NCI-H345 treated with DMSO at 0.1 percent for 48 hours (cell line): ENCODE measurements at regions not wholly inside any gene's neighbourhood (a gene's known extent, or its start where the extent isn't known, plus 50 kb on each side); places are given as distances from the start of the nearest gene placed in this dataset.

ENCODE experiments used
- DNase-seq: peaks from one replicate; lab custom pipeline; 2025; ENCODE audit not compliant: unreplicated experiment; lab: John Stamatoyannopoulos, UW

DNA sequence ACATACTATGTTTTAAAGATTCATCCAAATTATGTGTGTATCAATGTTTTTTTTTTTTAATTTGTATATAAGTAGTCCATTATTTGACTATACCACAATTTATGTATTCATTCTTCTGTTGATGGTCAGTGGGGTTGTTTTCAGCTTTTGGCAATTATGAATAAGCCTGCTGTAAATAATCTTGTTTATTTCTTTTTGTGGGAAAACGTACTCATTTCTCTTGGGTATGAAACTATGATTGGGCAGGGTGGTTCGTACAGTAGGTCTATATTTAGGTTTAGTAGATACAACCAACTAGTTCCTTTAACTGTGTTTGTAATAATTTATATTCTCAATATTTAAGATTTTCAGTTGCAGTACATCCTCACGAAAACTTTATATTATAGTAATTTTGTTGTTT lies 329.2 kb downstream of the LPIN1 start:
- DNase-seq: no peak

DNA sequence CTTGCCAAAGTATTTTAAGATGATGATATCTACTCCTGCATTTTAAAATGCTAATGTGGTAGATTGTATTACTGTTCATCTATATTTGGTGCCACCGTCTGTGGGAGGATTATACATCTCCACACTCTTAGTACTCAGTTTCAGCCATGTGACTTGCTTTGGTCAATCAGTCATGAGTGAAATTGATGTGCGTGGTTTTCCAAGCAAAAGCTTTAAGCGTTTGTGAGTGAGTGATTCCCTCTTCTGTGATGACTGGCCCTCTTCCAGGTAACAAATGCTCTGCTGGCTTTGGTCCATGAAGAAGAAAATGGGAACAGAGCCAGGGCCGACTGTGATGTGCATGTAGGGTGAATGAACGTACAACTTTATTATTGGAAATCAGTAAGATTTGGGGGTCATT lies 330.4 kb downstream of the LPIN1 start:
- DNase-seq: peak; percentile 97

DNA sequence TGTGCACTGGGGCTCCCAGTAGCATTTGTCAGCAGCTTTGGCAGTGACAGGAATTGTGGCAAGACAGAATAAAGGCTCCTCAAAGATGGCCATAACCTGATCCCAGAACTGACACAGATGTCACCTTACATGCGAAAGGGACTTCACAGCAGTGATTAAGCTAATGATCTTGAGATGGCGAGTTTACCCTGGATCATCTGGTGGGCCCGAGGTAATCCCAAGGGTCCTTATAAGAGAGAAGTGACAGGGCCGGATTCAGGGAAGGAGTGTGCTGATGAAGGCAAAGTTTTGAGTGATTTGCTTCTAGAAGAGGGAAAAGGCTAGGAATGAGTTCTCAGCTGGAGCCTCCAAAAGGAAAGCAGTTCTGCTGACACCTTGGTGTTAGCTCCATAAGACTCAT lies 333.9 kb downstream of the LPIN1 start:
- no peak for DNase-seq

DNA sequence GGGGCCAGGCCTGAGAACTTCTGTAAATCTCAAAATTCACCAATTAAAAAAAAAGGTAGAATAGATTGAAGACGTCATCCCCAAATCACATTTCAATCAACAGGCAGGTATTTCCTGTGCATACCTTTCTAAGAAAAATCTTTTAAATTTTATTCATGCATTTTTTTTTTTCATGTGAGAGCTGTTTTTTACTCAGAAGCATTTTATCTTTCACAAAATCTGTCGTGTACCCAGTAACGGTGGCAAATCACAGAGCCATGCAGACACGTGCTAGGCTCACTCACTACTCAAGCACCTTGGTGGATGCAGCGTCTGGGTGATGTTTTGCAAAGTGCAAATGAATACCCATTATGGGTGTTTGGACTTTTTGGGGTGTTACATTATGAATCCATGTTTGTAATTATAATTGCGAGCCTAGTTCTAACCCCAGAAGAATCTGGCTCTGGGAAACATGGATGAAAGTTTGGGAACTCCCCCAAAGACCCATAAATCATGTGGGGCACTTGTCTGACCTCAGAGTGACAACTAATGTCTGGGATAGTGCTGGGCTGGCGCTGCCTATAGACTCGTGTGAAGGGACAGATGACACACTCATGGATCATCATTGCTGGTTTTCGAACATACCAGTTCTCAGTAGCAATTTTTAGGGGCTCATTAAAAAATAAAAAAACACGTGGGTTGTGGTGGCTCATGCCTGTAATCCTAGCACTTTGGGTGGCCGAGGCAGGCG lies 335.2 kb downstream of the LPIN1 start:
- DNase-seq: no peak

DNA sequence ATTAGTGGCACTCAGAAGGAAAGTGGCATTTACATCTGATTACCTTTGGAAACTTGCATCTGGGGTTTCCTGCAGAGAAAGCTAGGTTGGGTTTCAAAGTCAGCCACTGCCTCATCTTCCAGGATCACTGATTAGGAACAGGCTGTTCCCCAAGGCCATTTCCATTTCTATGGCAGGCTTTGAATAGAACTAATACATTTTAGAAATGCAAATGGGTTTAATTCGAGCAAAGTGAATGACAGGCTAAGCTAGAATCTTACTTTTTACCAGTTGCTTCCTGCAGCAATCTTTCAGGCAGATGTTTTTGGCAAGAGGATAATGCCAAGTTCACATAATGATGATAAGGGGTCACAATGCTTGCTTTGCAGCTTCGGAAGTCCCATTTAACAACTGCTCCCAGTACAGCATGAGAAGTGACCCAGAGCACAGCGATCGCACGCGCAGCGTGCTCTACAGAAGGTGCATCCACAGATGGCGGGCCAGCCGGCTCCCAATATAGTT lies 336.7 kb downstream of the LPIN1 start:
- no peak for DNase-seq

DNA sequence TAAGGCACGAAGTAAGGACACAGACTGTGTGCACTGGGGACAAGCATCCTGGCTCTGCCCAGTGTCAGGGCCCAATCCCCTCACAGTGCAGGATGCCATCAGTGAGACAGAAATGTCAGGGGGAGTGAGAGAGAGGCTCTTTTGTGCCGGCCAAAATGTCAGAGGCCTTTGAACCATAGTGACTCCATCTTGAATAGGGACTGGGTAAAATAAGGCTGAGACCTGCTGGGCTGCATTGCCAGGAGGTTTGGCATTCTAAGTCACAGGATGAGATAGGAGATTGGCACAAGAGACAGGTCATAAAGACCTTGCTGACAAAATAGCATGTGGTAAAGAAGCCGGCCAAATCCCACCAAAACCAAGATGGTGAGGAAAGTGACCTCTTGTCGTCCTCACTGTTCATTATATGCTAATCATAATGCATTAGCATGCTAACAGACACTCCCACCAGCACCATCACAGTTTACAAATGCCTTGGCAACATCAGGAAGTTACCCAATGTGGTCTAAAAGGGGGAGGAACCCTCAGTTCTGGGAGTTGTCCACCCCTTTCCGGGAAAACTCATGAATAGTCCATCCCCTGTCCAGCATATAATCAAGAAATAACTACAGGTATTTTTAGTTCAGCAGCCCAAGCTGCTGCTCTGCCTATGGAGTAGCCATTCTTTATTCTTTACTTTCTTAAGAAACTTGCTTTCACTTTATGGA lies 337.4 kb downstream of the LPIN1 start:
- no peak for DNase-seq

DNA sequence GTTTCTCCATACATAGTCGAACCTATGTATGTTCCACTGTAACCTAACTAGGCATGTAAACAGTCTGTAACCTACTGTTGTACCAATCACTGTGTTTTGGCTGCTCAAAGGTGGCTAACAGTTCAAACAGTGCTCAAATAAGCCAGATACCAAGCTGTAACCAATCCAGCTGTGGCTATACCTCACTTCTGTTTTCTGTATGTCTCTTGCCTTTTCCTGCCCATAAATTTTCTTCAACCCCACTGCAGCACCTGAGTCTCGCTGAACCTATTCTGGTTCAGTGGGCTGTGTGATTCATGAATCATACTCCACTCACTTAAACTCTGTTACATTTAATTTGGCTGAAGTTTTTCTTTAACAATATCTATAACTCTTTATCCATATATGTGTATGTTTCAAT lies 340.7 kb downstream of the LPIN1 start:
- no peak for DNase-seq

DNA sequence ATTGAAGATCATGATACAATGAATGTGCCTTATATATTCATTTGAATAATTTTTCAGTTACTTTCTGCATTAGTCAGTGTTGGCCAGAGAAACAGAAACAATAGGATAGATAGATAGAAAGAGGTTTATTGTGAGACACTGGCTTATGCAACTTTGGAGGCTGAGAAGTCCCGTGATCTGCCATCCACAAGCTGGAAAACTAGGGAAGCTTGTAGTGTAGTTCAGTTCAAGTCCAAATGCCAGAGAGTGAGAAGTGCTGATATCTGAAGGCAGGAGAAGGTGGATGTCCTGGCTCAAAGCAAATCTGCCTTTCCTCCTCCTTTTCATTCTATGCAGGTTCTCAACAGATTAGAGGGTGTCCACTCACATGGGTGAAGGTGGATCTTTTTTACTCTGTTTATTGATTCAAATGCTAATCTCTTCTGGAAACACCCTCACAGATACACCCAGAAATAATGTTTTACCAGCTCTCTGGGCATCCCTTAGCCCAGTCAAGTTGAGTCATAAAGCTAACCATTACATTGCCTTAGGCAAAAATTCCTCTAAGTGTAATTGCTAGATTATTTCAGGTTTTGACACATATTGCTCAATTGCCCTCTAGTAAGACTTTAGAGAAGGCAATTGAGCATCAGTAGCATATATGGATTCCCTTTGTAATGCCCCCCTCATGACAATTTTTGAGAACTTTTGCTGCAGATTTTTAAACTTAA lies 341.4 kb downstream of the LPIN1 start:
- DNase-seq: no peak

DNA sequence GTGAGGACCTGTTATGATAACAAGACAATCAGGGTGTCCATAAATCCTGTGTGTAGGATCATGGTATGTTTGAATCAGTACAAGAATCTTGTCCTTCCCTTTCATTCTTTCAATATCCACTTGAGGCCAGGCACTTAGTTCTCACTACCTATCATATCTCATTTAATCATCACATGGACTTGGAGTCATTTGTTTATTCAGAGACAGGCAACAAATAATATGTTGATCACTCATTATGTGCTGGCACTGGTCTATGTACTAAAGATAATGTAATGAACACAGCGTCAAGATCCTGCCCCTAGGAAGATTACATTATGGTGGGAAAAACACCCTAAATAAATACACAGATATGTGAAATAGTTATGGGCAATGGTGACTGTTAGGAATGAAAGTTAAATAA lies 342.6 kb downstream of the LPIN1 start:
- DNase-seq: no peak

DNA sequence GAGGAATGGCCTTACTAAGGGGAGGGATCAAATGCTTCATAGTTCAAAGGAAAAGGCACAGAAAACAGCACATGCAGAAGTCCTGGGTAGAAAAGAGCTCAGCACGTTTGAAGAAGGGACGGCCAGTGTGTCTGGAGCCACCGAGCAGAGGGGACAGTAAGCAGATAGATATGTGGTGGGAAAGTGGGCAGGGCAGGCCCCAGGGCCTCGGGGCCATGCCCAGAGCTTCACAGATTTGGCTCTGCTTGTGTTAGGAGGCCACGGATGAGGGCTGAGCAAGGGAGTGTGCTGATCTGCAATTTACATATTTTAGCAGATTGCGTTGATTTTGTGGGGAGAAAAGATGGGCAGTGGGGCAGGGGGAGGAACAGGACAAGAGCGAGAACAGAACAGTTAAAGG lies 343.1 kb downstream of the LPIN1 start:
- no peak for DNase-seq

DNA sequence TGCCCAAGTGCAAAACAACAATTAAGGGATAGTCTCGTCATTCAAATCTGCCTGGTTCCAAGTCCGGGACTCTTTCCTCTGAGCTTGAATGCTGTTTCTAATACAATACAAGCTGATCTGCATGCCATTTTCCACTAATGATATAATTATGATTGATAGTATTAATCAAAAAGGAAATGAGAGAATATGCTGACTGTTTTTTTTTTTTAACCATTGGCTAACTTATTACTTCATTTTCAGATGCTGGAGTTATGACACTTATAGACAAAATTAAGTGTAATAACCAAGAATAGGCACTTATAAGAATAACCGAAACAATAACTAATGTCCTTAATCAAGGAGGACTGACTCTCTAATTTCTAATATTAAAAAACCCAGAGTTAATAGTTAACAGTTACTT lies 343.6 kb downstream of the LPIN1 start:
- DNase-seq: no peak

DNA sequence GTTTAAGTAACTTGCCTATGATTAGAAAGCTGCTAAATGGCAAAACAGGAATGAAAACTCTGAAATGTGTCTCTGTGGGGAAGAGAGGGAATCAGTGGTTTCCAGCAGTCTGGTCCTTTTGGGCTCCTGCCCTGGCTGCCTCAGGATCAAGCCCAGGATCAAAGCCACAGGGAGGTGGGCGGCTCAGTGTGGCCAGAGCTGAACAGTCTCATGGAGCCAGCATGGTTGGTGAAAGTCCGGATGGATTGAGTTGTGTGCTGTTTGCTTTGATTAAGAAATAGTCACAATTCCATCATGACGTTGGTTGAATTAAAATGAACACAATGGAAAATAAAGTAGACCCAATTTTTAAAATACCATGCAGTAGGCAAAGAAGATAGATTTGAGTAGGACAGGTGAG lies 344.2 kb downstream of the LPIN1 start:
- DNase-seq: no peak

DNA sequence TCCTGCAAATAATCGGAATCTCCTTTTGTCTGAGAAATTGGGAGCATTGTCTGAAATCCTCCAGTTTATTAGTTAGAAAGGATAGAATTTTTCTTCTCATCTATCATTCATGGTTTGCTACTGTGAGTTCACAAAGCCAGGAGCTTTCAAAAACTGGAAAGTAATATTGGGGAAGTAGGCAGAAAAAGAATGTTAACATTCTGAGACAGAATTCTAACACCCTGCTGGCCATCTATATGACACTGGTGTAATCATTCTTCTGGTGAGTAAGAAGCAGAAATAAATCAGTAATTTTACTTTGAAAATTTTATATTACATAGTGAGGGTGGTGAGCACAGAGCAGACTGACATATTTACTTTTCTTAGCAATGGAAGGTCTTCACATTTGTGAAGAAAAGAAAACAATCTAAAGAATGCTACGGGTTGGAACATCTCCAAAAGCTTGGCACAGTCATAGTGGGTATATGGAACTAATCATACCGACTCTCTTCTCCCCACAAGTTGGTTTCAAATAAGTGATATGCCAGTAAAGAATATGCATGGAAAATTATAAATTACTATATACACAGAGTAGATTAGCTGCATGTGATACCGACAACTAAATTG lies 344.9 kb downstream of the LPIN1 start:
- DNase-seq: no peak

DNA sequence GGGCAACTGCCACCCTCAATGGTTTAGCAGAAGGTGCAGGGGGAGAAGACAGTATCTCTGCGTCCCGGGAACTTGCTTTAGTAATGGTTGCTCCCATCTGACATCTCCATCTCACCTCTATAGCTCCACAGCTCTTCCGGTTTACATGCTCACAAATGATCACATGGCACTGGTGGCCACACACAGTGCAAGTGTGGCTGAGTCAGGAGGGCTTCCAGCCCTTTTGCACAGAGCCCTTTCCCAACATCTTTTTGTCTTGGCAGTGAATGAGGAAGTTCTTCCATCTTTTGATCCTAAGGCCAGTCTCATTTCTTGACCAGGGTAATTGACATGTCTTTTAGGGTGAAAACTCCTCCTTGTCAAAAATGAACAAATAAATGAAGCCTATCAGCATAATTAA lies 347.7 kb downstream of the LPIN1 start:
- no peak for DNase-seq

DNA sequence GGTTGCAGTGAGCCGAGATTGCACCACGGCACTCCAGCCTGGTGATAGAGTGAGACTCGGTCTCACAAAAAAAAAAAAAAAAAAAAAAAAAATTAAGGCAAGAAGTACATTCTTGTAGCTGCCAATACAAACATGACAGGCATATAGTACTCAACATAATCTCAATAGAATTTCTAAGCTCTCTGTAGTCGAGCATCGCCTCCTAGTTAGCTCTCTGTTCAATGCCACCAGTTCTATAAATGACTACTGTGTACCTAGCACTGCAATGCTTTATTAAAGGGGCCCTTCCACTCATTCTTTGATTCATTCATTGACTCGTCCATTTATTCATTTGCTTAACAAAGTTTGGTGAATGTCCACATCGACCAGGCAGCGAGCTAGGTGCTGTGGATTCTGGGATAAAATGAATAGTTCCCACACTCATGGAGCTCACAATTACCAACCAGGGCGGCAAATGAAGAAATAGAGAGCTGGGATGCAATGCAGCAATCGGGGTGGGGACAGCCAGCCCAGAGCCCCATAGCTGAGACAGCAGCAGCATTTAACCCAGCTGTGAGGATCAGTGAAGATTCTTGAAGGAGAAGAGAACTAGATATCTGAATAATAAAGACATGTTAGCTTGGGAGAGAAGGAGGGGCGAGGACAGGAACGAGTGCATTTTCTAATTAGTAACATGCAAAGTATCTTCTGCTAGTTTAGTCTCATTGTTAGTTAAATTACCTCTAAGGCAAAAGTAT lies 349.8 kb downstream of the LPIN1 start:
- no peak for DNase-seq

DNA sequence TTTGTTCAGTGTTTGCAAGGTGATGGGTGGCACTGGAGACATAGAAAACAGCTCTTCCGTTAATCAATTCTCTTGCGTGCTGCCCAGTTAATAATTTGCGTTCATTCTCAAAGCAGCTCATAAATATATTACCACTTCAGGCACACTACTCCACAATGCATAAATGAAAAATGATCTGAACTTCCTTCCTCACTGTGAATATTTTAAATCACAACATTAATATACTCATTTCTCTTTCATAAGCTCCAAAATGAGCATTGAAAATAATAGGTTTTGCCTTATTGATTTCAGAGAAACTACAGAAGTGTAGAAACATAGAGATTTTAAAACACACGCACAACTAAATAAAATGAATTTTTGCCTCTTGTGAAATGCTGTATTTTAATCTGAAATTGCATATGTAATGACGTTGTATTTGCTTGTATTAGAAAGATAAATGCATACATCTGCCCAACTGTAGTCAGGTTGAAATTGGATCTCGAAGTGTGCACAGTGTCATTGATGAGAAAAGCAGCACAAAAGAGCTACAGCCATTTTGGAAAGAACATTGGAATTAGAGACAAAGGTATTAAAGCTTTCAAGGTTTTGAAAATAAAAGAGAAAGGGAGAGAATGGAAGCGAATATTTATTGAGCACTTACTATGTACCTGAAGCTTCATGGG lies 350.5 kb downstream of the LPIN1 start:
- DNase-seq: no peak

DNA sequence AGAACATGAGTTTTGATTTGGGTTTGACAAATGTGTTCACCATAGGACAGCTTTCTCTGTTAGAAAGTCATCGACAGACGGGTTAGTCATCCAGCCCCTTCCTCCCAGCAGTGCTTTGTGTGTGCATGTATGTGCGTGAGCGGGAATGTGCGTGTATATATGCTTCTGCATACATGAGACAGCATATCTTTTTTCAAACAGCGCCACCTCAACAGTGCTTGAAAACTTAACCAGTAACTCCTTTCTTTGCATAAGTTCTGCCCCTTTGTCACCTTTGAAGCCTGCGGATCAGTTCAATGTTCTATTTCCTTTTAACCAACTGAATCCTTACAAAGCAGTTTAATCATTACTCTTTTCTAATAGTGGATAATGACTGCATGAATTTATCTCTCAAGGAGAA lies 351.4 kb downstream of the LPIN1 start:
- DNase-seq: no peak

DNA sequence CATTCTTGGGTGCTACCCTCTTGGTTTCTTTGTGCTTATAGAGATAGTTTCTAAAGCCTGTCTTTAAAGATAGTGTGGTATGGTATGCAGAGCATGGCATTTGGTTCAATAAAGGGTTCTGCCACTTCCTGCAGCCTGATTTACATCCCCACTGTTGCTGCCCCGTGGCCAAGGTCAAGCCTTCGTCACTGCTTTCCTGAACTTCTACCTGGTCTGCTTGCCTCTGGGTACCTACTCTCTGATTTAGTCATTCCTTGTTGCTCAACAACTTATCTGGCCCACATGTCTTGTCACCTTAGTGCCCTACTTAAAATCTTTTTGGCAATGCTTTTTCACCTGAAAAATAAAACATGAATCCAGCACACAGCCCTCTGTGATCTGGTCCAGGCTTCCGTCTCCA lies 352.9 kb downstream of the LPIN1 start:
- DNase-seq: no peak

DNA sequence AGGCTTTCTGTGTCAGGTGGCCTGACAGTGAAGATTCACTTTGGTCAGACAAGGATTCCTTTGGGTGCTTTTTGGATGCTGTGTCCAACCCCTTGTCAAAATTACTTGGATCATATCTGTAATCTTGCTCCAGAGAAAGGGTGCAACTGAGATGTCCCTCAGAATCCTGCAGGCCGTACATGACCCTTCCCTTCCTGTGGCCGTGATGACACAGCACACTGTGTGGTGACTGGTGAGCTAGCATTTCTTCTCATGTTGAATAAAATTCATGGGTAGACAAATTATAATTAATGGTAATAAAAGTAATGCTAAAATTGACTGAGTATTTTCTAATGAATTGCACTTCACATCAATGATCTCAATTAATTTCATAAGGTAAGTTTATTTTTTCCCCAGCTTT lies 356.2 kb downstream of the LPIN1 start:
- DNase-seq: no peak

DNA sequence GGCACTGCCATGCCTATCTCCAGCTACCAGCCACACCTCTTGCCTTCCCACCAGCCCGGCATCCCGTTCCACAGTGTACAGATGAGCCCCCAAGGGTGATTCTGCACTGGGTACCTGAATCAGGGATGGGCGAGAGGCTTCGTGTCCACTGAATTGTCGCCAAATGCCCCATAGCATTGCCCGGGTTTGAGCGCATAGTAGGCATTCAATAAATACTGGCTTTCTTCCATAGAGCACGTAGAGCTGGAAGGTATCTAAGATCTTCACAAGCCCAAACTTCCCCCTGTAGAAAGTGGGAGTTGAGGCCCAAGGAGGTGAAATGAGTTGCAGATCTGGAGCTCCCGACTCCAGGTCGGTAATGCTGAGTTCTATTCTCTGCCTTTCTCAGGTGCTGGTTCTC lies 358.7 kb downstream of the LPIN1 start:
- no peak for DNase-seq
